HCT116 (cell line): ENCODE measurements at regions not wholly inside any gene's neighbourhood (a gene's known extent, or its start where the extent isn't known, plus 50 kb on each side); places are given as distances from the start of the nearest gene placed in this dataset.

Experiments
- ATAC-seq: fragments of 200-7000 bp; cut with Tn5 transposase; 2 replicates; pipeline ENCODE4 v1.9.1; 2020; ENCODE audit warnings: mild to moderate bottlenecking, moderate library complexity
- BruUV-seq: library from RNA; stranded (reverse); fragments of 400-500 nt; replicated peaks from 2 replicates; lab custom pipeline; 2021; lab: Mats Ljungman, UMichigan
- CTCF ChIA-PET: fragments of 300-600 bp; sonication (Branson Sonifier 250); formaldehyde crosslinking; loops from one replicate; lab custom pipeline; 2021; ENCODE audit warnings: antibody characterized with exemption; lab: Charles Lee
- POLR2A ChIA-PET: fragments of 300-600, 350-600 bp; sonication (Branson Sonifier 250); formaldehyde crosslinking; loops from one replicate; lab custom pipeline; 2021; ENCODE audit warnings: antibody characterized with exemption; lab: Charles Lee
- RAD21 ChIA-PET, 2 experiments: fragments of 300-600 bp; sonication (Branson Sonifier 250); formaldehyde crosslinking; loops; one replicate each; lab custom pipeline; 2023; ENCODE audit warnings: low total read pairs in 2 of 2; ENCODE audit not compliant: uncharacterized antibody in 2 of 2, unreplicated experiment in 2 of 2, low non-redundant PET in 1 of 2; lab: Charles Lee
- DNase-seq: peaks from one replicate; pipeline ENCODE4 v3.0.0-alpha.2; 2010; ENCODE audit warnings: low read depth, low spot score
- H2AFZ ChIP-seq: fragments of 200-600 bp; shearing (Covaris generic), sonication (generic); 2 replicates; pipeline ENCODE4 v1.6.1; 2017; ENCODE audit warnings: low read depth, mixed run types, mixed read lengths, antibody characterized with exemption, low read length; ENCODE audit not compliant: poor library complexity, severe bottlenecking
- H3K27ac ChIP-seq: 2 replicates; pipeline ENCODE4 v1.5.1; 2012; ENCODE audit warnings: low read depth, low read length
- H3K27me3 ChIP-seq: fragments of 200-600 bp; sonication (generic); 2 replicates; pipeline ENCODE4 v1.6.1; 2016; ENCODE audit warnings: mixed run types, low read length, mixed read lengths; ENCODE audit not compliant: insufficient read depth
- H3K36me3 ChIP-seq, 2 experiments: fragments of 200-500 bp in 1 of 2; fragments of 200-600 bp in 1 of 2; sonication (Bioruptor generic) in 1 of 2; sonication (generic) in 1 of 2; 2 replicates each; pipeline versions ENCODE4 v1.5.1 to v1.6.1; 2014 to 2016; ENCODE audit warnings: low read length in 2 of 2, inconsistent platforms in 1 of 2, mixed read lengths in 1 of 2, mixed run types in 1 of 2; ENCODE audit not compliant: insufficient read depth in 2 of 2, control insufficient read depth in 1 of 2
- H3K4me1 ChIP-seq, 2 experiments: fragments of 200-600 bp in 1 of 2; sonication (generic) in 1 of 2; 2 replicates each; pipeline versions ENCODE4 v1.5.1 to v1.6.1; 2012 to 2017; ENCODE audit warnings: low read length in 2 of 2, inconsistent platforms in 1 of 2, mild to moderate bottlenecking in 1 of 2, mixed read lengths in 1 of 2, mixed run types in 1 of 2, moderate library complexity in 1 of 2; ENCODE audit not compliant: insufficient read depth in 2 of 2, control insufficient read depth in 1 of 2
- H3K4me2 ChIP-seq: fragments of 200-600 bp; sonication (generic); 2 replicates; pipeline ENCODE4 v1.6.1; 2017; ENCODE audit warnings: mixed run types, low read length, mixed read lengths
- H3K4me3 ChIP-seq, 2 experiments: fragments of 200-600 bp in 1 of 2; sonication (generic) in 1 of 2; replicated peaks in 1 of 2; 2 replicates each; pipeline ENCODE4 v1.5.1; 2011 to 2016; ENCODE audit warnings: low read length in 2 of 2, control low read depth in 1 of 2, low read depth in 1 of 2, mild to moderate bottlenecking in 1 of 2, mixed read lengths in 1 of 2, mixed run types in 1 of 2
- H3K79me2 ChIP-seq: fragments of 200-600 bp; sonication (generic); 2 replicates; pipeline ENCODE4 v1.6.1; 2017; ENCODE audit warnings: mild to moderate bottlenecking, mixed run types, low read length, moderate library complexity, mixed read lengths; ENCODE audit not compliant: insufficient read depth
- H3K9ac ChIP-seq: fragments of 200-600 bp; sonication (generic); 2 replicates; pipeline ENCODE4 v1.6.1; 2016; ENCODE audit warnings: low read length, mixed read lengths
- H3K9me2 ChIP-seq: fragments of 200-600 bp; sonication (generic), shearing (Covaris generic); 2 replicates; pipeline ENCODE4 v1.6.1; 2017; ENCODE audit warnings: mixed run types, mild to moderate bottlenecking, moderate library complexity; ENCODE audit not compliant: insufficient read depth
- H3K9me3 ChIP-seq, 2 experiments: fragments of 200-500 bp in 1 of 2; fragments of 200-600 bp in 1 of 2; sonication (Bioruptor generic) in 1 of 2; sonication (generic) in 1 of 2; 2 replicates each; pipeline ENCODE4 v1.6.1; 2014 to 2017; ENCODE audit warnings: low read length in 2 of 2, mixed read lengths in 2 of 2, inconsistent platforms in 1 of 2, low read depth in 1 of 2, mild to moderate bottlenecking in 1 of 2, mixed run types in 1 of 2, moderate library complexity in 1 of 2; ENCODE audit not compliant: control insufficient read depth in 1 of 2, insufficient read depth in 1 of 2
- H4K20me1 ChIP-seq: fragments of 200-600 bp; sonication (generic), shearing (Covaris generic); 2 replicates; pipeline ENCODE4 v1.6.1; 2017; ENCODE audit warnings: mixed run types, mild to moderate bottlenecking, moderate library complexity; ENCODE audit not compliant: insufficient read depth
- CBX3 ChIP-seq: IDR thresholded peaks from 2 replicates; pipeline ENCODE4 v1.6.1; 2012; ENCODE audit warnings: low read depth
- CEBPB ChIP-seq: IDR thresholded peaks from 2 replicates; pipeline ENCODE4 v1.6.1; 2012; ENCODE audit warnings: low read depth
- EGR1 ChIP-seq: IDR thresholded peaks from 2 replicates; pipeline ENCODE4 v1.6.1; 2012; ENCODE audit warnings: low read depth
- EZH2 ChIP-seq: fragments of 200-600 bp; sonication (generic); IDR thresholded peaks from 2 replicates; pipeline ENCODE4 v1.6.1; 2017; ENCODE audit warnings: antibody characterized with exemption, mixed run types
- EZH2phosphoT487 ChIP-seq: fragments of 200-600 bp; IDR thresholded peaks from 2 replicates; pipeline ENCODE4 v1.6.1; 2018; ENCODE audit warnings: antibody characterized with exemption, borderline replicate concordance
- FOSL1 ChIP-seq: IDR thresholded peaks from 2 replicates; pipeline ENCODE4 v1.6.1; 2012; ENCODE audit warnings: low read depth
- JUND ChIP-seq: IDR thresholded peaks from 2 replicates; pipeline ENCODE4 v1.6.1; 2012
- POLR2A ChIP-seq: IDR thresholded peaks from 2 replicates; pipeline ENCODE4 v1.7.0; 2011; ENCODE audit warnings: borderline replicate concordance; ENCODE audit not compliant: insufficient read depth, insufficient read length; ENCODE audit errors: extremely low read depth
- POLR2AphosphoS5 ChIP-seq: IDR thresholded peaks from 2 replicates; pipeline ENCODE4 v1.6.1; 2011; ENCODE audit warnings: mild to moderate bottlenecking, low read depth, low read length, moderate library complexity
- REST ChIP-seq: IDR thresholded peaks from 2 replicates; pipeline ENCODE4 v1.6.1; 2012; ENCODE audit warnings: low read depth
- SP1 ChIP-seq: IDR thresholded peaks from 2 replicates; pipeline ENCODE4 v1.6.1; 2012; ENCODE audit warnings: low read depth
- SRF ChIP-seq: IDR thresholded peaks from 2 replicates; pipeline ENCODE4 v1.6.1; 2012; ENCODE audit warnings: low read depth
- TCF7L2 ChIP-seq: IDR thresholded peaks from 2 replicates; pipeline ENCODE4 v1.7.0; 2011; ENCODE audit warnings: borderline replicate concordance, inconsistent platforms; ENCODE audit not compliant: insufficient read depth, insufficient read length; ENCODE audit errors: extremely low read depth
- ZFX ChIP-seq: fragments of 450-650 bp; IDR thresholded peaks from 2 replicates; pipeline ENCODE4 v1.6.1; 2017
- ZNF274 ChIP-seq: fragments of 200-500 bp; sonication (Bioruptor generic); IDR thresholded peaks from 2 replicates; pipeline ENCODE4 v1.6.1; 2014; ENCODE audit warnings: mild to moderate bottlenecking, low read depth, low read length, inconsistent platforms
- intact Hi-C: fragments of 100-400 bp; cut with micrococcal nuclease; formaldehyde crosslinking; loops from 2 replicates; pipeline ENCODE4 v1.10.0; 2022

GRCh38 chr15:56812961-56813360 is 79.7 kb upstream of the ZNF280D start:
- BruUV-seq = no TSS peak
- peaks cover 40 to 43% of the 10 kb centered on the region in 2 experiments for H3K4me1 ChIP-seq
- H4K20me1 ChIP-seq = no peaks in the 10 kb centered on the region
- no peak for ATAC-seq
- H3K9me3 ChIP-seq = peaks cover 4 to 10% of the 10 kb centered on the region in 2 experiments; a peak in 3 of 4 replicates
- H3K27ac ChIP-seq = no peak overlapping the region
- ChIA-PET CTCF (interaction anchor here (1.0 kb wide), 1 partner anchor 9 kb away, joined by 5 read pairs; no protein-coding TSS in a partner anchor), POLR2A (no interaction called here), RAD21 (no interaction called here)
- no peak overlapping the region for H3K9ac ChIP-seq
- H3K9me2 ChIP-seq = no peaks in the 10 kb centered on the region
- H3K27me3 ChIP-seq = no peaks in the 10 kb centered on the region
- intact Hi-C loops = no loop called here
- H3K79me2 ChIP-seq = no peaks in the 10 kb centered on the region
- TF ChIP-seq TCF7L2 (no peak), POLR2AphosphoS5 (no peak), SP1 (no peak), SRF (no peak), CBX3 (no peak), EZH2phosphoT487 (no peak), EZH2 (no peak), JUND (no peak), ZFX (no peak), FOSL1 (no peak), CEBPB (no peak), ZNF274 (no peak), POLR2A (no peak), EGR1 (no peak)
- no peaks in the 10 kb centered on the region for H3K36me3 ChIP-seq
- H3K4me2 ChIP-seq = no peak overlapping the region
- no peak overlapping the region for H3K4me3 ChIP-seq
- no peak overlapping the region for H2AFZ ChIP-seq
- no peak for DNase-seq

- H3K9me3 ChIP-seq = peaks cover 4 to 17% of the 10 kb centered on the region in 2 experiments; a peak in 3 of 4 replicates
- H3K4me1 ChIP-seq = peaks cover 33 to 35% of the 10 kb centered on the region in 2 experiments
- ChIA-PET RAD21 (no interaction called here), POLR2A (no interaction called here), CTCF (interaction anchor here (1.8 kb wide), 1 partner anchor 10 kb away, joined by 5 read pairs; no protein-coding TSS in a partner anchor)
- no peaks in the 10 kb centered on the region for H3K79me2 ChIP-seq
- H4K20me1 ChIP-seq = no peaks in the 10 kb centered on the region
- H2AFZ ChIP-seq = peak overlapping the region; percentile 17
- no TSS peak for BruUV-seq
- intact Hi-C loops = no loop called here
- H3K9ac ChIP-seq = no peak overlapping the region
- H3K9me2 ChIP-seq = no peaks in the 10 kb centered on the region
- no peak overlapping the region for H3K4me2 ChIP-seq
- H3K27me3 ChIP-seq = no peaks in the 10 kb centered on the region
- H3K36me3 ChIP-seq = no peaks in the 10 kb centered on the region
- no peak overlapping the region for H3K4me3 ChIP-seq
- no peak for ATAC-seq
- TF ChIP-seq FOSL1 (no peak), POLR2AphosphoS5 (no peak), EZH2 (no peak), EZH2phosphoT487 (no peak), TCF7L2 (no peak), JUND (no peak), REST (no peak), ZNF274 (no peak)
- H3K27ac ChIP-seq = no peak overlapping the region
- no peak for DNase-seq
These were observed 78.9 kb upstream of the ZNF280D start for GRCh38 chr15:56812221-56812620.
